Mucosa of gallbladder (tissue), 1 donor: ENCODE measurements at regions not wholly inside any gene's neighbourhood (a gene's known extent, or its start where the extent isn't known, plus 50 kb on each side); places are given as distances from the start of the nearest gene placed in this dataset.

Experiments
- DNase-seq: peaks from one replicate; pipeline ENCODE4 v3.0.0-alpha.2; 2020; ENCODE audit warnings: low spot score
- donor health status: DM: no; HTN: no; CAD: no.

- no peak for DNase-seq
Observed at GRCh38 chr14:65936342-65936975, 523.9 kb downstream of the FUT8 start.

GRCh38 chr14:65937079-65937959, 524.8 kb downstream of the FUT8 start:
- no peak for DNase-seq

GRCh38 chr14:65937960-65938316, 525.4 kb downstream of the FUT8 start:
- DNase-seq = no peak

- DNase-seq = no peak
Observed at GRCh38 chr14:65938738-65939137, 526.2 kb downstream of the FUT8 start.

- no peak for DNase-seq
Observed at GRCh38 chr14:65939184-65939583, 526.7 kb downstream of the FUT8 start.

GRCh38 chr14:65940056-65940735, 527.7 kb downstream of the FUT8 start:
- no peak for DNase-seq

- no peak for DNase-seq
Observed at GRCh38 chr14:65941091-65941490, 528.6 kb downstream of the FUT8 start.

GRCh38 chr14:65943150-65943549, 530.6 kb downstream of the FUT8 start:
- no peak for DNase-seq

- no peak for DNase-seq
Observed at GRCh38 chr14:65943916-65944410, 531.4 kb downstream of the FUT8 start.

GRCh38 chr14:65945327-65945726, 532.8 kb downstream of the FUT8 start:
- DNase-seq = no peak

- DNase-seq = no peak
Observed at GRCh38 chr14:65946494-65946893, 534.0 kb downstream of the FUT8 start.

GRCh38 chr14:65948302-65948701, 535.8 kb downstream of the FUT8 start:
- no peak for DNase-seq

- peak; percentile 45 for DNase-seq
Observed at GRCh38 chr14:65949711-65950516, 536.3 kb upstream of the CCDC196 start.

- no peak for DNase-seq
Observed at GRCh38 chr14:65954942-65955341, 531.2 kb upstream of the CCDC196 start.

- no peak for DNase-seq
Observed at GRCh38 chr14:65957631-65958205, 528.5 kb upstream of the CCDC196 start.

GRCh38 chr14:65958664-65959562, 527.3 kb upstream of the CCDC196 start:
- DNase-seq = no peak

- no peak for DNase-seq
Observed at GRCh38 chr14:65959563-65960024, 526.6 kb upstream of the CCDC196 start.

GRCh38 chr14:65961004-65961403, 525.2 kb upstream of the CCDC196 start:
- no peak for DNase-seq

- no peak for DNase-seq
Observed at GRCh38 chr14:65962952-65963351, 523.2 kb upstream of the CCDC196 start.

GRCh38 chr14:65964366-65964765, 521.8 kb upstream of the CCDC196 start:
- no peak for DNase-seq
